NCI-H2107 (cell line): ENCODE measurements at regions not wholly inside any gene's neighbourhood (a gene's known extent, or its start where the extent isn't known, plus 50 kb on each side); places are given as distances from the start of the nearest gene placed in this dataset.

Experiments used
- DNase-seq: peaks from one replicate; lab custom pipeline; 2025; lab: John Stamatoyannopoulos, UW

GRCh38 chr11:134908583-134908982 is 496.5 kb upstream of the B3GAT1 start:
- no peak for DNase-seq

- no peak for DNase-seq
These were observed 495.6 kb upstream of the B3GAT1 start for GRCh38 chr11:134907636-134908035.

- no peak for DNase-seq
These were observed 494.4 kb upstream of the B3GAT1 start for GRCh38 chr11:134906356-134906955.

- no peak for DNase-seq
These were observed 493.9 kb upstream of the B3GAT1 start for GRCh38 chr11:134905928-134906327.

- no peak for DNase-seq
These were observed 493.5 kb upstream of the B3GAT1 start for GRCh38 chr11:134905517-134905916.

GRCh38 chr11:134904103-134904790 is 492.2 kb upstream of the B3GAT1 start:
- no peak for DNase-seq

- DNase-seq, result no peak
These were observed 490.2 kb upstream of the B3GAT1 start for GRCh38 chr11:134901955-134902918.

- DNase-seq, result no peak
These were observed 489.5 kb upstream of the B3GAT1 start for GRCh38 chr11:134901542-134901941.

- DNase-seq, result no peak
These were observed 482.0 kb upstream of the B3GAT1 start for GRCh38 chr11:134893810-134894685.

GRCh38 chr11:134890446-134890845 is 478.4 kb upstream of the B3GAT1 start:
- no peak for DNase-seq

GRCh38 chr11:134889832-134890231 is 477.8 kb upstream of the B3GAT1 start:
- DNase-seq, result no peak

GRCh38 chr11:134888821-134889220 is 476.8 kb upstream of the B3GAT1 start:
- no peak for DNase-seq

- no peak for DNase-seq
These were observed 475.9 kb upstream of the B3GAT1 start for GRCh38 chr11:134887896-134888295.

- DNase-seq, result no peak
These were observed 471.4 kb upstream of the B3GAT1 start for GRCh38 chr11:134883484-134883883.

- no peak for DNase-seq
These were observed 470.7 kb upstream of the B3GAT1 start for GRCh38 chr11:134882671-134883297.

GRCh38 chr11:134882141-134882540 is 470.1 kb upstream of the B3GAT1 start:
- no peak for DNase-seq

GRCh38 chr11:134880788-134881187 is 468.7 kb upstream of the B3GAT1 start:
- DNase-seq, result no peak

GRCh38 chr11:134879931-134880330 is 467.9 kb upstream of the B3GAT1 start:
- no peak for DNase-seq

GRCh38 chr11:134879341-134879740 is 467.3 kb upstream of the B3GAT1 start:
- DNase-seq, result no peak

- no peak for DNase-seq
These were observed 466.7 kb upstream of the B3GAT1 start for GRCh38 chr11:134878785-134879184.

GRCh38 chr11:134876226-134876625 is 464.2 kb upstream of the B3GAT1 start:
- DNase-seq, result no peak
